IPS-20b (cell line): ENCODE measurements at regions not wholly inside any gene's neighbourhood (a gene's known extent, or its start where the extent isn't known, plus 50 kb on each side); places are given as distances from the start of the nearest gene placed in this dataset.

Experiments used
- H3K27ac ChIP-seq: one replicate; pipeline ENCODE4 v1.5.1; 2013; ENCODE audit warnings: low read length
- H3K27me3 ChIP-seq: 2 replicates; pipeline ENCODE4 v1.6.1; 2013; ENCODE audit warnings: mild to moderate bottlenecking, low read length, inconsistent platforms; ENCODE audit not compliant: insufficient read depth
- H3K36me3 ChIP-seq: 2 replicates; pipeline ENCODE4 v1.6.1; 2013; ENCODE audit warnings: low read depth, mild to moderate bottlenecking, inconsistent platforms, low read length, moderate library complexity; ENCODE audit not compliant: insufficient read depth
- H3K4me1 ChIP-seq: 2 replicates; pipeline ENCODE4 v1.6.1; 2013; ENCODE audit warnings: mild to moderate bottlenecking, control low read depth, inconsistent platforms, low read length, moderate library complexity; ENCODE audit not compliant: insufficient read depth
- H3K4me3 ChIP-seq: 2 replicates; pipeline ENCODE4 v1.5.1; 2013; ENCODE audit warnings: mild to moderate bottlenecking, low read length, inconsistent platforms
- H3K9ac ChIP-seq: 2 replicates; pipeline ENCODE4 v1.6.1; 2013; ENCODE audit warnings: low read depth, mild to moderate bottlenecking, inconsistent platforms, low read length, moderate library complexity
- H3K9me3 ChIP-seq: 2 replicates; pipeline ENCODE4 v1.6.1; 2013; ENCODE audit warnings: mild to moderate bottlenecking, low read depth, low read length, inconsistent platforms; ENCODE audit not compliant: insufficient read depth

GRCh38 chr4:123616951-123617461 lies 220.4 kb downstream of the SPRY1 start:
- Histone ChIP-seq H3K27me3 (no peaks in the 10 kb centered on the region), H3K9me3 (no peaks in the 10 kb centered on the region), H3K4me1 (peaks cover 16% of the 10 kb centered on the region; the same call in 1 of the 2 replicates)

GRCh38 chr4:123617791-123618190 lies 221.2 kb downstream of the SPRY1 start:
- Histone ChIP-seq H3K4me1 (peaks cover 16% of the 10 kb centered on the region; the same call in 1 of the 2 replicates), H3K36me3 (no peaks in the 10 kb centered on the region), H3K9ac (no peak overlapping the region), H3K27ac (no peak overlapping the region), H3K4me3 (no peak overlapping the region), H3K27me3 (no peaks in the 10 kb centered on the region), H3K9me3 (no peaks in the 10 kb centered on the region)

More at GRCh38 chr4:123616951-123617461, 220.4 kb downstream of the SPRY1 start:
- no peak overlapping the region for H3K4me3 ChIP-seq
- no peak overlapping the region for H3K9ac ChIP-seq
- H3K36me3 ChIP-seq = no peaks in the 10 kb centered on the region
- no peak overlapping the region for H3K27ac ChIP-seq

GRCh38 chr4:123618606-123619005 lies 222.0 kb downstream of the SPRY1 start:
- H3K36me3 ChIP-seq = no peaks in the 10 kb centered on the region
- H3K4me3 ChIP-seq = no peak overlapping the region
- H3K9me3 ChIP-seq = no peaks in the 10 kb centered on the region

GRCh38 chr4:123619326-123619725 lies 222.7 kb downstream of the SPRY1 start:
- no peak overlapping the region for H3K27ac ChIP-seq
- no peaks in the 10 kb centered on the region for H3K27me3 ChIP-seq
- no peak overlapping the region for H3K9ac ChIP-seq
- peaks cover 16% of the 10 kb centered on the region; the same call in 1 of the 2 replicates for H3K4me1 ChIP-seq
- H3K36me3 ChIP-seq = no peaks in the 10 kb centered on the region
- H3K4me3 ChIP-seq = no peak overlapping the region
- no peaks in the 10 kb centered on the region for H3K9me3 ChIP-seq

More at GRCh38 chr4:123618606-123619005, 222.0 kb downstream of the SPRY1 start:
- peaks cover 16% of the 10 kb centered on the region; the same call in 1 of the 2 replicates for H3K4me1 ChIP-seq
- H3K27ac ChIP-seq = no peak overlapping the region
- H3K9ac ChIP-seq = no peak overlapping the region
- H3K27me3 ChIP-seq = no peaks in the 10 kb centered on the region

GRCh38 chr4:123619895-123620294 lies 223.3 kb downstream of the SPRY1 start:
- H3K4me1 ChIP-seq = peaks cover 16% of the 10 kb centered on the region; the same call in 1 of the 2 replicates
- no peaks in the 10 kb centered on the region for H3K36me3 ChIP-seq
- H3K27ac ChIP-seq = no peak overlapping the region
- H3K4me3 ChIP-seq = no peak overlapping the region
- H3K27me3 ChIP-seq = no peaks in the 10 kb centered on the region
- no peaks in the 10 kb centered on the region for H3K9me3 ChIP-seq
- no peak overlapping the region for H3K9ac ChIP-seq

- Histone ChIP-seq H3K9ac (no peak overlapping the region), H3K4me3 (no peak overlapping the region), H3K36me3 (no peaks in the 10 kb centered on the region), H3K27me3 (no peaks in the 10 kb centered on the region), H3K27ac (no peak overlapping the region), H3K9me3 (no peaks in the 10 kb centered on the region), H3K4me1 (peaks cover 7% of the 10 kb centered on the region; the same call in 1 of the 2 replicates)
Observed at GRCh38 chr4:123621072-123621705, 224.6 kb downstream of the SPRY1 start.

- Histone ChIP-seq H3K27me3 (no peaks in the 10 kb centered on the region), H3K9ac (no peak overlapping the region), H3K36me3 (no peaks in the 10 kb centered on the region), H3K4me3 (no peak overlapping the region), H3K27ac (no peak overlapping the region), H3K4me1 (no peaks in the 10 kb centered on the region), H3K9me3 (no peaks in the 10 kb centered on the region)
Observed at GRCh38 chr4:123622572-123622971, 226.0 kb downstream of the SPRY1 start.

- no peaks in the 10 kb centered on the region for H3K27me3 ChIP-seq
- H3K4me3 ChIP-seq = no peak overlapping the region
- no peak overlapping the region for H3K27ac ChIP-seq
Observed at GRCh38 chr4:123623611-123624010, 227.0 kb downstream of the SPRY1 start.

GRCh38 chr4:123624959-123625358 lies 228.4 kb downstream of the SPRY1 start:
- Histone ChIP-seq H3K27me3 (no peaks in the 10 kb centered on the region), H3K4me3 (no peak overlapping the region), H3K4me1 (no peaks in the 10 kb centered on the region), H3K9me3 (no peaks in the 10 kb centered on the region), H3K36me3 (no peaks in the 10 kb centered on the region), H3K9ac (no peak overlapping the region), H3K27ac (no peak overlapping the region)

More at GRCh38 chr4:123623611-123624010, 227.0 kb downstream of the SPRY1 start:
- Histone ChIP-seq H3K4me1 (no peaks in the 10 kb centered on the region), H3K9me3 (no peaks in the 10 kb centered on the region), H3K36me3 (no peaks in the 10 kb centered on the region), H3K9ac (no peak overlapping the region)

- no peak overlapping the region for H3K4me3 ChIP-seq
- no peak overlapping the region for H3K27ac ChIP-seq
- no peaks in the 10 kb centered on the region for H3K9me3 ChIP-seq
- H3K4me1 ChIP-seq = no peaks in the 10 kb centered on the region
- H3K36me3 ChIP-seq = no peaks in the 10 kb centered on the region
- no peaks in the 10 kb centered on the region for H3K27me3 ChIP-seq
- no peak overlapping the region for H3K9ac ChIP-seq
Observed at GRCh38 chr4:123628288-123628687, 231.7 kb downstream of the SPRY1 start.

- H3K9me3 ChIP-seq = no peaks in the 10 kb centered on the region
- no peaks in the 10 kb centered on the region for H3K4me1 ChIP-seq
- no peak overlapping the region for H3K9ac ChIP-seq
- no peak overlapping the region for H3K27ac ChIP-seq
- no peak overlapping the region for H3K4me3 ChIP-seq
- no peaks in the 10 kb centered on the region for H3K36me3 ChIP-seq
- no peaks in the 10 kb centered on the region for H3K27me3 ChIP-seq
Observed at GRCh38 chr4:123631786-123632692, 235.4 kb downstream of the SPRY1 start.
